Daoy (cell line): ENCODE measurements at regions not wholly inside any gene's neighbourhood (a gene's known extent, or its start where the extent isn't known, plus 50 kb on each side); places are given as distances from the start of the nearest gene placed in this dataset.

Source experiments
- DNase-seq: peaks from one replicate; pipeline ENCODE4 v3.0.0-alpha.2; 2015; ENCODE audit warnings: low read depth

DNA sequence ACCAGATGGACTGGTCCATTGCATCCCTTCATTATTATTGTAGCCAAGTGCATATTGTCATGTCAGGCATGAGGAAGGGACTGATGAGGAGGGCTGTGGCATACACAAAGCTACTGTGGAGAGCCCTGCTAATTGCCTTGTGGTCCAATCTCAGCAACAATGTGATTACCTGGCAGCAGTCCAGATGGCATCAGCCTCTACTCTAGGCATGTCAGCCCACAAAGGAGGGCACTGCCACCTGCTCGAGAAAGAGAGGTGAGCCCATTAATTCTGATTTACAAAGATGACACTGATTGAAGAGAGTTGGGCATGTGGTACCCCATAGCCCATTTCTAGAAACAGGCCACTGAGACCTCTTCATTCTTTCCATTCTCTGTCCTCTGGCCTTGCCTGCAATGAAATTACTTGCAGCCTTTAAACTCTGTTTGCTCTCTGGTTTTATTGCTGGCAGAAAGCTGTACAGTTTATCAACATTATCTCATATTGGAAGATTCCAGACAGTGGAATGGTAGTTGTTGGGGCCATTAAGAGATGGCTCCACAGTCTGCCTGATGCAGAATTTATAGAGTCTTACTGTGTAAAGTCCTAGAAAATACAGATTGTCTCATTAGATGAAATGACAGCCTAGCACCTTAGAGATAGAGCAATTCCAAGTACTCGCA is 307.7 kb downstream of the ARPP21 start:
- DNase-seq = no peak

DNA sequence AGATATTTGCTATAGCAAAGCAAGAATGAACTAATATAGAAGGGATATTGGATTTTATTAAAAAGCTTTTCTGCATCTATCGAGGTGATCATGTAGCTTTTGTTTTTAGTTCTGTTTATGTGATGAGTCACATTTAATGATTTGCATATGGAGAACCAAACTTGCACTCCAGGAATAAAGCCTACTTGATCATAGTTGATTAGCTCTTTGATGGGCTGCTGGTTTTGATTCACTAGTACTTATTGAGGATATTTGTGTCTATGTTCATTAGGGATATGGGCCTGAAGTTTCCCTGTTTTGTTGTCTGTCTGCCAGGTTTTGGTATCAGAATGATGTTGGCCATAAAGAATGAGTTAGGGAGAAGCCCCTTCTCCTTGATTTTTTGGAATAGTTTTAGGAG is 310.7 kb downstream of the ARPP21 start:
- DNase-seq = no peak

DNA sequence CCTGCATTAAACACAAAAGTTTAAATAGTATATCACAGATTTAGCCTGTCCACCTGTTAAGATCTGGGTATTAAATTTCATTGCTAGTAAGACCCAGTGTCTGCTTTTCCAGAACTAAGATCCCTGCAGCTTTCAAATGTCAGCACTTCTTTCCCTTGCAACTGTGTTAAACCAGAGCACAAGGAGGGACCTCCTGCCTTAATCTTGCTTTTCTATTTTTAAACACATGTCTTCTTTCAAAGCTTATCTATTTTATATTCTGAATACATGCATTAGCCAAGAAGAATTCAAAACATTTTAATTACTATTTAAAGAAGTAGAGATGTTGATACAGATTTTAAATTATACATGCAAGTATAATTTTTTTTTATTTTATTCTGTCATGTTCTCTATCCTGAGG is 315.1 kb downstream of the ARPP21 start:
- no peak for DNase-seq

DNA sequence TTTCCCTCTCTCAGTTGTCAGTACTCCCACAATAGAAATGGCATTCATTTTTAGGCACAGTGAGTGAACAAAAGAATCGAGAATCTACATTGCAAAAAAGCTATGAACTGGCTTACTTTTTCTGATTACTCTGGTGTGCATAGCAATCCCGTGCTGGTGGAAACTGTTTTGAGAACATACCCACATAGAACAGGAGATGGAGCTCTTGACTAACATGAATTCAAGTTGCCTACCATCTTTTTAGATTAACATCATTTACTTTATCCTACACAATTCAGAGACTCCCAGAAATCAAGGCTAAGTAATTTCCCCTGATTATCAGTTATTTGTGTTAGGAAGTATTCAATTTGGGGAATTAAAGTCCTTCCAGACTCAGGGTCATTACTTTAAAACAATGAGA is 326.6 kb downstream of the ARPP21 start:
- DNase-seq = no peak

DNA sequence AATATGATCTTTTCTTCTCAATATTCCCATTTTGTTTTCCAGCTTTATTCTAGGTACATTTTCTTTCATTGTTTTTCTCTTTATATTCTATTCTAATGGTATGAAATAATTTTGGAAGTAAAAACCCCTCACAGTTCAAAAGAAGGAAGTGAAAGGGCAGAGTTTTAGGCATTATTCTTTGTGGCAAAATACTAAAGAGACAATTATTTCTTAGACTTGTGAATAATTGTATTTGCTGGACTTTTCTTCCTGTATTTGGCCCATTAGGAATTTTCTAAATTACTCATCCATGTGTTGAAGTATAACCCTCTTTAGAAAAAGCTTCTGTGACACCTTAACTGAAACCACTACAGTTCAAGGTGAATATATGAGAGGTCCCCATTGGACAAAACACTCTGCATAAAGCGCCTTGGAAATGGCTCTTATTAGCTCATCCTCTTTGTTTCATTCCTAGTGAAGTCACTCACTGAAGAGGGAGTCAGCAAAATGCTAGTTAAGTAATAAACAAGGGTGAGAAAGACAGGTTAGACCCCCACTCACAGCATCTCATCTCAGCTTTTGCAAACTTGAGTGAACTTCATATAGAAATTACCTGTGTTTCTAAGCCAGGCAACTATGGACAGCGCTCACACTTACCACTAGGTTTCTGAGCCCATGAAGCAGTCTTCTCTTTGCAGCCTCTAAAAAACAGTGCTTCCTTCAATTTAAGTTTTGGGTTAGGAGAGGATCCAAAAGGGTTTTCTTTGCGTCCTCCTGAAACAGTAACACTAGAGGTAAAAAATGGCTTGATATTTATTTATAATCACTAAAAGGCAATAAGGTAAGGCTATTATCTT is 327.5 kb downstream of the ARPP21 start:
- DNase-seq = no peak

DNA sequence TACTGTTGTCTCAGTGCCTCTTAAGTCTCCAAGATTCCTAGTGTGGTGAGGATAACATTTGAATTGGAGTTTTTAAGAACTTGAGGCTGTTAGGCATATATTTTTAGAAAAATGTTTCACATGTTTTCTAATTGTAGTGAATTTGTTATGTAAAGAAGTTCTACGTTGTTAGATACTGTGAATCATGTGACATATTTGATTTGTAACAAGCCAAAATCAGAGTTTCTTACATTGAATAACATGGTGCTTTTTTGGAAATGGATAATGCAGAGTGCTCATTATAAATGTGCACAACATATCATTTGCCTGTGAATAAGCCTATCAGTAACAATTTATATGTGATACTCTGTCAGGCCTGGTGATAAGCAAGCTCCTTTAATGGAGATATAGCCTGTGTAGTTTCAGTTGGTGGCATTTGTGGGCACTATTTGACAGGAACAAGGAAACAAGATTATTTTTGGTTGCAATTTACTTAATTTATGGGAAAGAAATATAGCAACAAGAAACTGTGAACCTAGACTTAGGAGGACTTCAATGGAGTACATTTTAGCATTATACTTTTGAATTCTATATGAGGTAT is 328.8 kb downstream of the ARPP21 start:
- no peak for DNase-seq

DNA sequence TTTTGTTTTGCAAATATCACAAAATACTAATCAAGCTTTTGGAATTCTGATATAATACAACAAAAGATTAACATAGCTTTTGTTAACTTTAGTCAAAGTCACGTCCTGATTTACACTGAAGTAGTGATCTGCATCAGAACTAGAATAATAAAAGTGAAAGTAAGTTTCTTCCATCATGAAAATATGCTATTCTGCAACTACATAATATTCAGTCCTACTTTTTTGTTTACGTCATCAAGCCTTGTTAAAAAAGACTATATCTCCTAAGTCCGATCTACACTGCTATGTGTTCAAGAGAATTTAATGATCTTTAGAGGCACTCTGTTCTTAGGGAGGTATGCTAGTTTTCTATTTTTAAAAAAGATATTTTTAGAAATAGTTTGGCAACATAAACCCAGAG is 330.1 kb downstream of the ARPP21 start:
- no peak for DNase-seq

DNA sequence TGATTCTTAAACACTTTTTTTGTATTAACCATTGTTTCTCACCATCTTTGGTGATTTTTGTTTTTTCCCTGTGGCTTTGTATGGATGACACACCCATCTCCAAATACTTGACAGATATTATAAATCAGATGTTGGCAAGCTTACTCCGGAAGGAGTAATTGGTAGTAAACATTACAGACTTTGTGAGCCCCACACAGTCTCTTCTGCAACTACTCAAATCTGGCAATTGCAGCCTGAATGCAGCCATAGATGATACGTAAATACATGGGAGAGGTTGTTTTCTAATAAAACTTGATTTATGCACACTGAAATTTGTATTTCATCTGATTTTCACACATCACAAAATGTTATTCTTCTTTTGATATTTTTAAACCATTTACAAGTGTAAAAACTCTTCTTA is 331.5 kb downstream of the ARPP21 start:
- no peak for DNase-seq

DNA sequence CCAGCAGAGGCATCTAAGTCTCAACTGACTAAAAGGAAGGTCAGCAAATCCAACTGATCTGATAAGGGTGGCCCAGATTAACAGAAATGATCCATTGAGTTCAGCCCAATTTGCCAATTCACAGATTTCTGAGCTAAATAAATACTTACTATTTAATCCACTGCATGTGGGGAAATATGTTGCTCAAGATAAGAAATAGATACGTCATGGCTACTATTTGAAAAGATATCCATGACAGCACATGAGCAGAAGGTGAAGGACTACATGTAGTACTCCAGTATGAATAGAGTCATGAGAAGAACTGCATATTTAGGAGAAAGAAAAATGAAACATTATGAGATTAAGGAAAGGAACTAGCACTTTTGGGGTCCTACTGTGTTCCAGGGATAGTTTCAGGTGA is 332.4 kb downstream of the ARPP21 start:
- no peak for DNase-seq

DNA sequence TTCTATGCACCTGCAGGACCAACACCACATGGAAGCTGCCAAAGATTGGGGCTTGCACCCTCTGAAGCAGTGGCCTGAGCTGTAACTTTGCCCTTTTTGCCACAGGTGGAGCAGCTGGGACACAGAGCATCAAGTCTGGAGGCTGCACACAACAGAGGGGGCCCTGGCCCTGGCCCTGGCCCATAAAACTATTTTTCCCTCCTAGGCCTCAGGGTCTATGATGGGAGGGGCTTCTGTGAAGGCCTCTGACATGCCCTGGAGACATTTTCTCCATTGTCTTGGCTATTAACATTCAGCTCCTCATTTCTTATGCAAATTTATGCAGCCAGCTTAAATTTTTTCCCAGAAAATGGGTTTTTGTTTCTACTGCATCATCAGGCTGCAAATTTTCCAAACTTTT is 335.5 kb downstream of the ARPP21 start:
- no peak for DNase-seq

DNA sequence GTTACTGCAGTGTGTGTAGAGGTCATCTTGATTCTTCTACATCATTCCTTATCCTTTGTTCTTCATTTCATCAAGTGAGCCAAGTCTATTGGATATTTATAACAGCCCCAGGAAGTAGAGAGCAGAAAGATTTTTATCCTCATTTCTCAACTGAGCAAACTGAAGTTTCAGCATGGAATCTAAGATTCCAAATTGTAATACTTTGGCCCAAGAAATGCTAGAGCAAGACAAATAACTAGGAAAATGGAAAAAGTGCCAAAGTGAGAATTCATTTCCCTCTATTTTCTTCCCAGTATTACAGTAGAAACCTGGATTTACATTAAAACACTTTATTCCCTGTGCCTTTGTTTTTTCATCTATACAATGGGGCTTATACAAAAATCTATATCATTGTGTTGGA is 346.8 kb downstream of the ARPP21 start:
- no peak for DNase-seq

DNA sequence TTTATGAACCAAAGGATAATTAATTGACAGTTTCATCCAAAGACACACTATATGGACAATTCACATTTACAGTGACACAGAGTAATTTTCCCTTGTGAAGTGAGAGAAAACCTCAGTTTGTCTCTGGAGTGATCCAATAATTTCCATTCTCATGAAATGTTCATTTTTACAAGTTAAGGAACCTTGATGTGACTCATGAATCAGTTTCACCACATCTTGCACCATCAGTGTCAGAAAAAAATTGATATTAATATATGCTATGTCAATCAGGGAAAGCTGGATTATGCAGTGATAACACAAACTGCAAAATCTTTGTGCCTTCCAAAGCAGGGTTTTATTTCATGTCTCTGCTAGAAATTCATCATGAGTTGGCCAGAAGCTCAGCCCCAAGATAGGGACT is 348.1 kb downstream of the ARPP21 start:
- DNase-seq = no peak

DNA sequence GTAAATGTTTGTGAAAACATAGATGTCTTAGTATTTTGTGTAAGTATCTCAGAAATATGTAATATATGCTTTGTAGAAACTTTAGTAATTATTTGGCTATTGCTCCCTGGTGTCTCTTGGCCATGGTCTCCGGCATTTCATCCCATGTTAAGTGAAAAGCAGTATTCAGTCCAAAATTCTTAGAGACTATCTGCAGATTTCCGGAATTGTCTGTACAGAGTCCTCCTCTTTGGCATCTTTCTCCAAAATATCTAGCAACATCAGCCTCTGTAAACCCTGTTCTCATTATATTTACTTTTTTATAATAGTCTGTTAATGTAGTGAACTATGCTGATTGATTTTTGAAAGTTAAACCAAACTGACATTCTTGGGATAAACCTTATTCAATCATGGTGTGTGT is 352.7 kb downstream of the ARPP21 start:
- no peak for DNase-seq

DNA sequence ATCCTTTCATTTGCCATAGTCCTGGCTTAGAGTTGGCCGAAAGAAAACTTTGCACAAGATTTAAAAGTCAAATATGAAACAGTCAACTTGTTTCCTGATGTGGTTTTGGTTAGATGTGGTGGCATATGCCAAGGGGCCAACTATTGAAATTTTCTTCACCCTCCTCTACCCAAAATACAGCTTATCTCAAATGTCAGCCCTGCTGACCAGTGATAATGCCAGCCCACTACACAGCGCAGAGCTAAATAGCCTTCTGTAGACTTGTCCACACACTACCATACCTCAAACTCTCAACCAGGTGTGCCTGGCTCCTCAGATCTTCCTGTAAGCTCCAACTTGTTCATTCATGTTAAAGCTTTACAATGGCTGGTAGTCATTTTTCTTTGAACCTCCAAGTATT is 368.5 kb upstream of the STAC start:
- DNase-seq = no peak

DNA sequence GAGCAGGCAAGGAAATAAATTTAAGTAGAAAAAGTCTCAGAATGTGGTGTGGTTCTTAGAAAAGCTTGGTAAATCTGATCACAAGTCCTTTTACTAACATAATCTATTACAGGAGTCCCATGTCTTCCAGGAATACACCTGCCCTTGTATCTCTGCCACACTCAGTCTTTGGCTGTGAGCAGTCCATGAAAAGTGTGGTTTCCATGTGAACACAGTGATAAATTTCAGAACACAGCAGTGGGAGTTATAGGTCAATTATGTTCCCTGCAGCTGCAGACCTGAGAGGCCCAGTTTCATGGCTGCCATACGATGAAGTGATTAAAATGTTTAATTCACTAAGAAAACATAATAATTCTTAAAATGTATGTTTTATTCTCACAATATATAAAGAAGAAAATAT is 366.9 kb upstream of the STAC start:
- no peak for DNase-seq

DNA sequence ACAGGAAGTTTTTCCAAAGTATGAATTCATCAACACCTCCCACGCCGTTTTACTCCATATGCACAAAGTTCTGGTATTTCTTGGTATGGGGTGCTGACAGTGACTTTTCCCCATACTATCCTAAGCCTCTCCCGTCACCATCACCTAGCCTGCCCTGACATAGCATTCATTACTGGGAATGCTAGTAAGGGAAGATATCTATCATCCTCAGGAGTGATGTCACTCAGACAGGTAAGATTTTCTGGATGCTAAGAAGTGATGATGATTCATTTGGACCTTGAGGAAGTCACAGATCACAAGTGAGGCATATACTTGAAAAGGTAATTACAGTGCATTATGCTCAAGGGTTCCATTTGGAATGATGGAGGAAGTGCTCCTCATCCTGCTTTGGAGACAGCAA is 355.1 kb upstream of the STAC start:
- no peak for DNase-seq

DNA sequence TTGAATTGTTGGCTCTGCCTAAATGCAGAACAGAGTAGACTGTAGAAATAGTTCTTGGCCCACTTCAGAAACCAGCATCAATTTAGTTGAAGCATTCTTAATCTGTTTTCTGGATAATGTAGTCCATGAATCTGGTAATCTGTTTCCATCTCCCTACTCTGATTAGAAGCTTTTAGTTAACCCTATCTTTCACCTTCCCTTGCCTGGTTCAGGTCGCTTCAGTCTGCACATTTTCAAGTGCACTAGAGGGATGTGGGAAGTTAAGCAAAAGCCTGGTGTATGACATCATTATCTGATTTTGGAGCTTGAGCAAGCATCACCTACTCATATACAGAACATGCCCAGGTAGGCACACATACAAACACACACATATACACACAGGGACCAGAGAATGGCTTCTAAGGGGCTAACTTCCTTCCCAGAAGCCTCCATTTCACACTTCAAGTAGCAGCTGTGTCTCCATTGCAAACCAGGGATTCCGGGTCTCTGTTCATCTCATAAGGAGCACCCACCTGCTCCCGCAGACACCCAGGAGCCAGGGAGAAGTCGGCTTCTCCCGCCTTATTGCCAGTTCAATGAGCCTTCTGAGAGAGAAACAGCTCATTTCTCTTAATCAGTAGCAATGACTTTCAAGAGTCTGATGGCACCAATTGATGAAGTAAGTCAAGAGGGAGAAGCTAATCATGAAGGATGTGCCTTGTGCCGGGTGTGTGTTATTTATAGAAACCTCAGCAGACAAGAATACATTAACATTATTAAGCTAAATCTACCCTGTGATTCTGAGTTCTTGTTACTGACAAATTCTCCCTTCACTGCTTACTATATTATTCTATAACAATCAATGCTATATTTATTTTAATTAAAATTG is 347.9 kb upstream of the STAC start:
- no peak for DNase-seq

DNA sequence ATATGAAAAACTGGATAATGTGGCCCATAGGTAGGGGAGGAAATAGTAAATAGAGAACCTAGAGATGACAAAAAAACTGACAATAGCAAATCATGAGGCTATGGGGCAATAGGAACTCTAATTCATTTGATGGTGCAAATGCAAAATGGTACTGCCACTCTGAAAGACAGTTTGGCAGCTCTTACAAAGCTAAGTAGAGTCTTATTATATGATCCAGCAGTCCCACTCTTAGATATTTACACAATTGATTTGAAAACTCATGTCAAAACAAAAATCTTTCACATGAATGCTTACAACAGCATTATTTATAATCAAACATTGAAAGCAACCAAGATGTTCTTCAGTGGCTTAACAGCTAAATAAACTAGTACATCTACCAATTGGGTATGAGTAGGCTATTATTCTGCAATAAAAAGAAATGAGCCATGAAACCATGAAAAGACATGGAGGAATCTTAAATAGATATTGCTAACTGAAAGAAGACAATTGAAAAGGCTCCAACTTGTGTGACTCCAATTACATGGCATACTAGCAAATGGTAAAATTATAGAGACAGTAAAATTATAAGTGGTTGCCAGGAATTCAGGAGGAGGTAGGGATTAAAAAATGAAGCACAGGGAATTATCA is 321.8 kb upstream of the STAC start:
- DNase-seq = no peak

DNA sequence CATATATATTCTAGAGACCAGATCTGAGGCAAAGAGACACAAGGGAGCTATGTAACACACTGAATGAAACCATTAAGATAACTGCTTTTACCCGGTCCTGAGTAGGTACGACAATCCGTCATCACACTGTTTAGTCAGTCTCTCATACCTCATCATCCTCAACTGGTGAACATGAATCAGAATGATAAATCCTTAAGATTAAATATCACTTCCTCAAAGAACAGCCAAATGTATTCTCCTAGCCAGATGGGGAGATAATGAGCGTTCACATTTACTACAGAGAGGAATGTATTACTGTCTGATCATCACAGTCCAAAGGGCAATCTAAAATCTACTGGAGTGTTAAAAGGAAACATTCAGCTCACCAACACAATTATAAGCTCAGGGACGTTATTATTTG is 319.4 kb upstream of the STAC start:
- no peak for DNase-seq

DNA sequence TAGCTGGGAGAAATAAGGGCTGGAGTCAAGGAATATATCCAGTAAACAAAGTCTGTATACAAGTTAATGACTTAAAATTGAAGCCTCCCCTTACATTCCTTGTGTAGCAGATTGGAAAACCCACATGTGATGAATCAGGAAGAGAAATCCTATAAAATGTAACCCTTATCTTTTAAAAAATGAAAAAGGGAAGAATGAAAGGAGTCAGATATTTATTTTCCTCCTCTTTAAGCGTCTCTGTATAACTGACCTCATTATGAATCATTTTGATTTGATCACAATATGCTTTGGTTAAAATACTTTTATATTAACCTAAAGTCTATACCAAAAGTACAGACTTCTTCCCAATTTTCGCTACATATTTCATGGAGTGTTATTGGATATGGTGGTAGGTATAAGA is 316.3 kb upstream of the STAC start:
- DNase-seq = no peak

DNA sequence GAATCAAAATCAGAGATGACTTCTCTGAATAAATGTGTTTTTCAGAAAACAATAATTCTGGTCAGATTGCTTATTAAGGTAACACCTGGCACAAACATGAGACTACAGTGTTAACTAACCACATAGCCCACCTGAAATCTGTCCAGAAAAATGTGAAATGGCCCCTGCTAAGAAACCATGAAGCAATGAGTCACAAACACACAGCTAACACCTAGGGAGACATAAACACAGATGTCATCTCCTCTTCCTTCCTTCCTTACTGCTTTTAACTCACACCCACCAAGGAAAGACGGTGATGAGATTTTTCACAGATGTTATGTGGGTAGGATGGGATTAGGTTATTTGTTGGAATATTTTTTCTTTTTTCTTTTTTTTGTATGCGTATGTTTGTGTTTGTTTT is 315.0 kb upstream of the STAC start:
- DNase-seq = no peak

DNA sequence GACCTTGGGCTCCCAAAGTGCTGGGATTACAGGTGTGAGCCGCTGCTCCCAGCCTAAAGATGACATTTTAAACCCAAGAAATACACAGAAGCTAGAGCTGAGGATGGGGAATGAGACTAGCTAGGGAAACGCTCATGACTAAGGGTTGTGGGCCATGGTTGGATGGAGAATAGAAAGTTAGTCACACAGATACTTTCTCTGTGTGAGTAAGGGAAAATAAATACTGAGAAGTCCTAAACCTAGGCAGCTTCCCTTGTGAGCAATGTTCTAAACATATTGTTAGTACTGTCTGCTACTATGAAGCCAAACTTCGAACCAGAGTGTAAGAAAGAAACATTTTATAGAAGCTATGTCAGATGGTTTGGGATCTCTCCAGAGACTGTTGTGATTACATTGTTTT is 304.8 kb upstream of the STAC start:
- DNase-seq = no peak
